Lung (tissue), 11 donors: ENCODE measurements at regions not wholly inside any gene's neighbourhood (a gene's known extent, or its start where the extent isn't known, plus 50 kb on each side); places are given as distances from the start of the nearest gene placed in this dataset.

ENCODE experiments used
- ATAC-seq: fragments of 200-7000 bp; cut with Tn5 transposase; one replicate; pipeline ENCODE4 v1.9.1; 2020; ENCODE audit warnings: moderate number of reproducible peaks; ENCODE audit not compliant: insufficient read depth, low FRiP score
- DNase-seq, 3 donors: peaks; one replicate each; pipeline ENCODE4 v3.0.0-alpha.2; 2013 to 2017
- H3K27ac ChIP-seq, 2 donors: one replicate each; pipeline ENCODE4 v1.5.1; 2013; ENCODE audit warnings: mild to moderate bottlenecking in 2 of 2, moderate library complexity in 2 of 2, control low read depth in 1 of 2, inconsistent platforms in 1 of 2, low read depth in 1 of 2, low read length in 1 of 2
- H3K27me3 ChIP-seq, 3 donors: one replicate each; pipeline ENCODE4 v1.5.1; 2013; ENCODE audit warnings: low read length in 2 of 3; ENCODE audit not compliant: control insufficient read depth in 3 of 3, insufficient read depth in 3 of 3
- H3K36me3 ChIP-seq, 4 donors: one replicate each; pipeline ENCODE4 v1.5.1; 2013; ENCODE audit warnings: low read length in 4 of 4, mild to moderate bottlenecking in 1 of 4, moderate library complexity in 1 of 4; ENCODE audit not compliant: control insufficient read depth in 4 of 4, insufficient read depth in 4 of 4
- H3K4me1 ChIP-seq, 5 donors: one replicate each; pipeline ENCODE4 v1.5.1; 2013; ENCODE audit warnings: low read length in 5 of 5, mild to moderate bottlenecking in 2 of 5, moderate library complexity in 1 of 5; ENCODE audit not compliant: control insufficient read depth in 5 of 5, insufficient read depth in 5 of 5
- H3K4me3 ChIP-seq: one replicate; pipeline ENCODE4 v1.5.1; 2013; ENCODE audit warnings: mild to moderate bottlenecking, control low read depth, moderate library complexity
- H3K9ac ChIP-seq, 2 donors: one replicate each; pipeline ENCODE4 v1.5.1; 2013; ENCODE audit warnings: low read length in 2 of 2, control low read depth in 1 of 2; ENCODE audit not compliant: insufficient read depth in 1 of 2
- H3K9me3 ChIP-seq, 4 donors: one replicate each; pipeline ENCODE4 v1.5.1; 2013; ENCODE audit warnings: low read length in 3 of 4, mild to moderate bottlenecking in 1 of 4, moderate library complexity in 1 of 4; ENCODE audit not compliant: control insufficient read depth in 4 of 4, insufficient read depth in 3 of 4
- CTCF ChIP-seq: IDR thresholded peaks from 2 replicates; pipeline ENCODE4 v1.5.1; 2012; ENCODE audit warnings: mild to moderate bottlenecking; ENCODE audit errors: control extremely low read depth, extremely low read depth
- WGBS, 2 donors: extraction: QIAGEN DNeasy Blood & Tissue Kit; methylation state at CpG; one replicate each; pipeline ENCODE4 v1.1.7; 2013; 5-methylcytosine and 5-hydroxymethylcytosine counted together
- donor health status: control.
- donor health status: control.
- donor health status: Bipolar disorder and iron deficiency.
- donor health status: healthy.
- donor health status: DM: yes; HTN: yes; CAD: no.

GRCh38 chr3:77931255-77932009 lies 891.5 kb downstream of the ROBO2 start:
- Histone ChIP-seq H3K9me3 (no peaks in the 10 kb centered on the region), H3K4me1 (peaks cover 0 to 26% (median 0%) of the 10 kb centered on the region in 5 donors), H3K4me3 (no peak overlapping the region), H3K27ac (no peak overlapping the region), H3K36me3 (no peaks in the 10 kb centered on the region), H3K9ac (no peak overlapping the region), H3K27me3 (no peaks in the 10 kb centered on the region)
- WGBS, 2 donors = 64 to 73% methylated on average over 9 of the region's 9 CpGs
- TF ChIP-seq CTCF = no peak
- DNase-seq = peak; percentile 81 to 98 (median 97)
- ATAC-seq = peak; percentile 27

GRCh38 chr3:77932926-77933325 lies 893.0 kb downstream of the ROBO2 start:
- DNase-seq (peak in 2 of 3 donors; percentile 77), ATAC-seq (no peak)
- 73 to 79% methylated on average over 1 of the region's 1 CpG for WGBS, 2 donors
- H3K4me3 ChIP-seq = no peak overlapping the region
- H3K36me3 ChIP-seq = no peaks in the 10 kb centered on the region
- H3K9me3 ChIP-seq = no peaks in the 10 kb centered on the region
- H3K9ac ChIP-seq = no peak overlapping the region
- no peak for TF ChIP-seq CTCF
- peaks cover 0 to 26% (median 0%) of the 10 kb centered on the region in 5 donors for H3K4me1 ChIP-seq
- H3K27me3 ChIP-seq = no peaks in the 10 kb centered on the region
- no peak overlapping the region for H3K27ac ChIP-seq

- H3K27ac ChIP-seq = no peak overlapping the region
- no peak for DNase-seq
- H3K4me1 ChIP-seq = peaks cover 0 to 26% (median 0%) of the 10 kb centered on the region in 5 donors
- no peak overlapping the region for H3K4me3 ChIP-seq
- no peaks in the 10 kb centered on the region for H3K36me3 ChIP-seq
- H3K9ac ChIP-seq = no peak overlapping the region
- TF ChIP-seq CTCF = no peak
- ATAC-seq = no peak
- H3K27me3 ChIP-seq = no peaks in the 10 kb centered on the region
- 88 to 92% methylated on average over 2 of the region's 2 CpGs for WGBS, 2 donors
- no peaks in the 10 kb centered on the region for H3K9me3 ChIP-seq
These were observed 894.0 kb downstream of the ROBO2 start for GRCh38 chr3:77933926-77934325.

- H3K9me3 ChIP-seq = no peaks in the 10 kb centered on the region
- no peak for TF ChIP-seq CTCF
- H3K4me3 ChIP-seq = no peak overlapping the region
- no peak for DNase-seq
- H3K27me3 ChIP-seq = no peaks in the 10 kb centered on the region
- H3K4me1 ChIP-seq = peaks cover 0 to 20% (median 0%) of the 10 kb centered on the region in 5 donors
- H3K27ac ChIP-seq = no peak overlapping the region
- 71 to 85% methylated on average over 1 of the region's 1 CpG for WGBS, 2 donors
- no peak overlapping the region for H3K9ac ChIP-seq
- no peak for ATAC-seq
- H3K36me3 ChIP-seq = no peaks in the 10 kb centered on the region
These were observed 895.5 kb downstream of the ROBO2 start for GRCh38 chr3:77935418-77935817.
